ENCODE measurements at regions not wholly inside any gene's neighbourhood (a gene's known extent, or its start where the extent isn't known, plus 50 kb on each side); places are given as distances from the start of the nearest gene placed in this dataset.
"Not testable (repeated sequence)": the region's sequence is repeated elsewhere in the genome, so short reads cannot be mapped to it uniquely, and the experiment has no call there.

DNA sequence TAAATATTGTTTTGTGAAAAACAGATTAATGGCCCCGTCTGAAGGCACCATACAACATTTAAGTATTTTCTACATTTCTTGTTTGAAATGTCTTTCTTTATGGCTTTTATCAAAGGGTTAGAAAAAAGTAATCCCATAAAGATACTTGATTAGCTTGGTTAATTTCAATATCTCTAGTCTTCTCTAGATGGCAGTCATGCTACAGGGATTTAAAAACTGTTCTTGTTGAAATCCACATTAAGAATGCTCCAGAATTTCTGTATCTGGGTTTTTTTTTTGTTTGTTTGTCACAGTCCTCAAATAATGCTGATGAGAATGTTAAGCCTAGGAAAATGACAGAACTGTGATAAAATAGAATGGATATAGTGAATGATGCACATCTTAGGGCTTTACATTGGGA lies 109.0 kb upstream of the AADAT start:
- Histone ChIP-seq H3K4me2 (ENCODE audit: insufficient read depth, low read length) (no peak overlapping the region), H3K4me3 (ENCODE audit: insufficient read depth, low read length) (no peak overlapping the region), H3K27me3 (ENCODE audit: insufficient read depth, low read length) (no peaks in the 10 kb centered on the region), H3K27ac (ENCODE audit: low read depth, low read length) (no peak overlapping the region), H4K20me1 (ENCODE audit: insufficient read depth, low read length) (no peaks in the 10 kb centered on the region), H3K36me3 (ENCODE audit: insufficient read depth, low read length) (no peaks in the 10 kb centered on the region), H3K4me1 (ENCODE audit: insufficient read depth, low read length) (no peaks in the 10 kb centered on the region), H2AFZ (ENCODE audit: low read length) (no peak overlapping the region), H3K79me2 (ENCODE audit: insufficient read depth, low read length) (no peaks in the 10 kb centered on the region), H3K9me3 (ENCODE audit: low read depth, low read length) (no peaks in the 10 kb centered on the region)
- TF ChIP-seq, protein P1, sequence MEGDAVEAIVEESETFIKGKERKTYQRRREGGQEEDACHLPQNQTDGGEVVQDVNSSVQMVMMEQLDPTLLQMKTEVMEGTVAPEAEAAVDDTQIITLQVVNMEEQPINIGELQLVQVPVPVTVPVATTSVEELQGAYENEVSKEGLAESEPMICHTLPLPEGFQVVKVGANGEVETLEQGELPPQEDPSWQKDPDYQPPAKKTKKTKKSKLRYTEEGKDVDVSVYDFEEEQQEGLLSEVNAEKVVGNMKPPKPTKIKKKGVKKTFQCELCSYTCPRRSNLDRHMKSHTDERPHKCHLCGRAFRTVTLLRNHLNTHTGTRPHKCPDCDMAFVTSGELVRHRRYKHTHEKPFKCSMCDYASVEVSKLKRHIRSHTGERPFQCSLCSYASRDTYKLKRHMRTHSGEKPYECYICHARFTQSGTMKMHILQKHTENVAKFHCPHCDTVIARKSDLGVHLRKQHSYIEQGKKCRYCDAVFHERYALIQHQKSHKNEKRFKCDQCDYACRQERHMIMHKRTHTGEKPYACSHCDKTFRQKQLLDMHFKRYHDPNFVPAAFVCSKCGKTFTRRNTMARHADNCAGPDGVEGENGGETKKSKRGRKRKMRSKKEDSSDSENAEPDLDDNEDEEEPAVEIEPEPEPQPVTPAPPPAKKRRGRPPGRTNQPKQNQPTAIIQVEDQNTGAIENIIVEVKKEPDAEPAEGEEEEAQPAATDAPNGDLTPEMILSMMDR (IDR thresholded peaks at IDR 0.05; ENCODE audit: extremely low read depth, low read depth, low read length) = no peak
- no peak for DNase-seq (ENCODE audit: insufficient read length, low spot score, missing footprints)

DNA sequence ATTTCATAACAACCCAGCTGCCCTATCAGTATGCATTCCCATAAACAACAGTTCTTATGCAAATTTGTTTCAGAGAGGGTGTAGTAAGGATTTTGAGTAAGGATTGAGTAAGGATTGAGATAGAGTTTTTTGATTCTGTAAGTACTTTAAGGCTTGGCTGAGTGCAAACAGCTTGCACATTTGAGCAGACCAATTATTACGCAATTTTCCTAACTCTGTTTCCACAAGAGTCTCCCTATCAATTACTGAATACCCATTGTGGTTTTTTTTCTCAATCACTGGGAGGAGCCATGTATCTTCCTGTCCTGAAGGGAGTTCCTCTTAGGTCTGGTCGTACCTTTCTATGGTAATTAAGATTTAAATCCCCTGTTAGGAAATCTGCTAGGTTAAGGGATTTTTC lies 105.0 kb upstream of the AADAT start:
- DNase-seq (ENCODE audit: insufficient read length, low spot score, missing footprints); H4K20me1 ChIP-seq (ENCODE audit: insufficient read depth, low read length); H3K4me1 ChIP-seq (ENCODE audit: insufficient read depth, low read length); H3K4me3 ChIP-seq (ENCODE audit: insufficient read depth, low read length); H3K4me2 ChIP-seq (ENCODE audit: insufficient read depth, low read length); H3K79me2 ChIP-seq (ENCODE audit: insufficient read depth, low read length); H3K27me3 ChIP-seq (ENCODE audit: insufficient read depth, low read length); H3K36me3 ChIP-seq (ENCODE audit: insufficient read depth, low read length); H3K27ac ChIP-seq (ENCODE audit: low read depth, low read length); H3K9me3 ChIP-seq (ENCODE audit: low read depth, low read length); H2AFZ ChIP-seq (ENCODE audit: low read length): not testable (repeated sequence)

DNA sequence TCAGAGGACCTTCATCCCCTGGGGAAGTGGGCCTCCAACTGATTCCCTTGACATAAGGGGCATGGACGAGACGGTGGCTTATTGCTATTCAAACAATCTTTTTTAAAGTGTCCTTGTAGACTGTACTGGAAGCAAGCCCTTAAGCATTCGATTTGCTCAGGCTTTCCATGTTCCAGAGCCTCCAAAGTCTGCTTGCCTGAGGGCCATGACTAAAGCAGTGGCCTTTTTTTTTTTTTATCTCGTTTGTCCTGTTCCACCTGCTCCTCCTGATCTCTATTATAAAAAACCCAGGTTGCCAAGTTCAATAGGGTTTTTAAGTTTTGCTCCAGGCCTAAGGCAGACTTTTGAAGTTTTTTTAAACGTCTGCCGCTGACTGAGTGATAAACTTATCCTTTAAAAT lies 103.7 kb upstream of the AADAT start:
- Histone ChIP-seq H2AFZ (ENCODE audit: low read length) (no peak overlapping the region), H3K36me3 (ENCODE audit: insufficient read depth, low read length) (no peaks in the 10 kb centered on the region), H3K79me2 (ENCODE audit: insufficient read depth, low read length) (no peaks in the 10 kb centered on the region), H3K27ac (ENCODE audit: low read depth, low read length) (no peak overlapping the region), H3K4me1 (ENCODE audit: insufficient read depth, low read length) (no peaks in the 10 kb centered on the region), H3K9me3 (ENCODE audit: low read depth, low read length) (no peaks in the 10 kb centered on the region), H3K4me2 (ENCODE audit: insufficient read depth, low read length) (no peak overlapping the region), H4K20me1 (ENCODE audit: insufficient read depth, low read length) (no peaks in the 10 kb centered on the region), H3K27me3 (ENCODE audit: insufficient read depth, low read length) (no peaks in the 10 kb centered on the region), H3K4me3 (ENCODE audit: insufficient read depth, low read length) (no peak overlapping the region)
- TF ChIP-seq, protein P1 (IDR thresholded peaks at IDR 0.05; ENCODE audit: extremely low read depth, low read depth, low read length) = no peak
- DNase-seq (ENCODE audit: insufficient read length, low spot score, missing footprints) = no peak

DNA sequence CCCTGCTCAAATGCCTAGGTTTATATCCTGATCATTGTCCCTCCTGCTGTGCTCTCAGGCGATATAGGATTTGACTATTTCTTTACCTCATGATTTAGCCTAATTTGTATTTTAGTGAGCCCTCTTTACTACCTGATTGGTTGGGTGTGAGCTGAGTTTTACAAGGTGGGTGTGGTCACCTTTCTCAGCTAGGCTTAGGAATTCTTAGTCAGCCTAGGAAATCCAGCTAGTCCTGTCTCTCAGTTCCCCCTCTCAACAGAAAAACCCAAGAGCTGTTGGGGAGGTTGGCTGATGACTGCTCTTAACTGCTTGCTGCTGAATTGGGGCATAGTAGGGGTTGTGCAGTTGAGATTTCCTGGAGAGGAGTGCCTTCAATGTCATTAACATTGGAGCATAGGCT lies 100.5 kb upstream of the AADAT start:
- H3K79me2 ChIP-seq (ENCODE audit: insufficient read depth, low read length) = no peaks in the 10 kb centered on the region
- TF ChIP-seq, protein P1 (IDR thresholded peaks at IDR 0.05; ENCODE audit: extremely low read depth, low read depth, low read length) = no peak
- H3K36me3 ChIP-seq (ENCODE audit: insufficient read depth, low read length) = no peaks in the 10 kb centered on the region
- H3K27me3 ChIP-seq (ENCODE audit: insufficient read depth, low read length) = no peaks in the 10 kb centered on the region
- no peaks in the 10 kb centered on the region for H3K9me3 ChIP-seq (ENCODE audit: low read depth, low read length)
- no peak overlapping the region for H3K4me3 ChIP-seq (ENCODE audit: insufficient read depth, low read length)
- no peak overlapping the region for H3K27ac ChIP-seq (ENCODE audit: low read depth, low read length)
- H3K4me2 ChIP-seq (ENCODE audit: insufficient read depth, low read length) = no peak overlapping the region
- H4K20me1 ChIP-seq (ENCODE audit: insufficient read depth, low read length) = no peaks in the 10 kb centered on the region
- no peak for DNase-seq (ENCODE audit: insufficient read length, low spot score, missing footprints)
- no peaks in the 10 kb centered on the region for H3K4me1 ChIP-seq (ENCODE audit: insufficient read depth, low read length)
- no peak overlapping the region for H2AFZ ChIP-seq (ENCODE audit: low read length)

DNA sequence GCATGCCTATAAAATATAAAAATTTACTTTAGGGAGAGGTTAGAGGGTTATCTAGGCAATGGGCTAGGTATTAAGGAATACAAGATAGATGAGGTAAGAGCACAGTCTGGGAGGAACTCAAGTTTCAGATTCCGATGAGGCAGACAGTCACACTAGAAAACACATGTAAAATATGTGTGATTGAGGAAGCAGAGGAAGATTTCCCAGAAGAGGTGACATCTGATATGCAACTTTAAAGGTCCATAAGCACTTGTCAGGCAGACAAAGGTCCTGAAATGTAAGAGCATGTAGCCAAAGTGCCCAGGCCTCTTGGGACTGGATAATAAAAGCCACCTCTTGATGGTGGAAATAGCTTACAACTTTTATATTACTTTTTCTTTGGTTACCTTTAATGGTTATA lies 81.1 kb upstream of the AADAT start:
- no peaks in the 10 kb centered on the region for H3K36me3 ChIP-seq (ENCODE audit: insufficient read depth, low read length)
- TF ChIP-seq, protein P1 (IDR thresholded peaks at IDR 0.05; ENCODE audit: extremely low read depth, low read depth, low read length) = no peak
- no peaks in the 10 kb centered on the region for H3K27me3 ChIP-seq (ENCODE audit: insufficient read depth, low read length)

More for the DNA sequence above, 81.1 kb upstream of the AADAT start:
- Histone ChIP-seq H3K27ac (ENCODE audit: low read depth, low read length) (no peak overlapping the region), H2AFZ (ENCODE audit: low read length) (no peak overlapping the region), H3K4me2 (ENCODE audit: insufficient read depth, low read length) (no peak overlapping the region), H3K4me3 (ENCODE audit: insufficient read depth, low read length) (no peak overlapping the region), H3K79me2 (ENCODE audit: insufficient read depth, low read length) (no peaks in the 10 kb centered on the region), H4K20me1 (ENCODE audit: insufficient read depth, low read length) (no peaks in the 10 kb centered on the region), H3K4me1 (ENCODE audit: insufficient read depth, low read length) (no peaks in the 10 kb centered on the region), H3K9me3 (ENCODE audit: low read depth, low read length) (no peaks in the 10 kb centered on the region)
- no peak for DNase-seq (ENCODE audit: insufficient read length, low spot score, missing footprints)

Data from osteoblast (primary cell).